Middle frontal gyrus (tissue), 1 donor: ENCODE measurements at regions not wholly inside any gene's neighbourhood (a gene's known extent, or its start where the extent isn't known, plus 50 kb on each side); places are given as distances from the start of the nearest gene placed in this dataset.

Experiments
- DNase-seq: peaks from one replicate; pipeline ENCODE4 v3.0.0-alpha.2; 2015; ENCODE audit warnings: low spot score; ENCODE audit errors: extremely low spot score

DNA sequence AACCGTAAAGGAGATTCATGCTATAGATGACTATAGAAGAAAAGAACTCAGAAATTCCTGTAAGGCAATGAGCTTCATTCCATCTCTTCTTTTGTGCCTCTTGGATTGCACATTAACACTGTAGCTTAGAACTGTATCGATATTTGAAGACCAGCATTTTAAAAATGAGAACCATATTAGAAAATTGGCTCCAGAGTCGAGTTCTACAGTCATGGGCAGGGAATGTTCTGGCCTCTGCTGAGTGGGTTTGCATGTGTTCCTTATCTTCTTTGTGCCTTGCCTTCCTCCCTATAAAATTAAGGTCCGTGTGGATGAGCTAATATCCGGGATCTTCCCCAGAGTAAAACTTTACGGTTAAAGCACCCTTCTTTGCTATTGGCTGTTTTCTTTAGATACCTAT is 77.4 kb upstream of the PLCL2 start:
- DNase-seq: no peak

DNA sequence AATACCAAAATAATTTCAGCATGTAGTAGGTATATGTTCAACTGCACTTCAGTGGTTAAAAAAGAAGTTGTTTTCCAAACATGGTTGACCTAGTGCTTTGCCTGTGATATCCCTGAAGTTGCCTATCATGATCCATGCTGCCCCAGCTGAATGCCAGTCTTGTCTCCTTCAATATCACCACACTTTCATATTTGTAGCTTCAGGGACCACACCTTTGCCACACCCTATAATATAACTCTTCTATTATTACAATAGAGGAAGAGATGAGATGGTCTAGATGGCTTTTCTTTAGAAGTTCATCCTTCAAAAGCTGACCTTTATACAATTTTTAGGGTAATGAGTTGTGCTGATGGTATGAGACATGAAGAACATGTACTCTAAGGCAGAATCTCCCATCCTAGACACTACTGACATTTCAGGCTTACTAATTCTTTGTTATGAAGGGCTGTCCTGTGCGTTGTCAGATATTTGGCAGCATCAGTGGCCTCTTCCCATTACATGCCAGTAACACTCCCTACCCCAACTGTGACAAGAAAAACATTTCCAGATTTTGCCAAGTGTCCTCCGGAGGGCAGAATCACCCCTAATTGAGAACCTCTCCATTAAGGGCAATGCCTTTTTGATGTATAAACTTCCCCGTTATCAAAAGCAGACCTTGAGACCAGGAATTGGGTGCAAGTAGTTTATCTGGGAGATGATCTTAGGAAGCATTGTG is 76.2 kb upstream of the PLCL2 start:
- DNase-seq: no peak

DNA sequence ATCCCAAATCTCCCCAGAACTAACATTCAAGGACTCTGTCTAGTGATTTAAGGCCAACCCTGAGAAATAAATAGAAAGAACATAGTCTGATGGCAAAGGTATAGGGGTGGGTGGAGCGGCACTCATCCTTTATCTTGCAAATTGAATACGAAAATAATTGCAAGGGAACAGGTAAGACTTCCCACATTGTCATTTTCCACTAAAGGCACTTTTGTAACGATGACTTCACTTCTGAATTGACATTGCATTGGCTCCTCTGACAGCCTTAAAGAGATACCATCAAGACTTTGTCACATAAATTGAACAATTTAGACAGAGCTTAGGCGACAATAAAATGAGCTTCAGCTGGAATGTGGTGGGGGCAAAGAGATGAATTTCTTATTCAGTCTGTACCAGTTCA is 75.3 kb upstream of the PLCL2 start:
- no peak for DNase-seq

DNA sequence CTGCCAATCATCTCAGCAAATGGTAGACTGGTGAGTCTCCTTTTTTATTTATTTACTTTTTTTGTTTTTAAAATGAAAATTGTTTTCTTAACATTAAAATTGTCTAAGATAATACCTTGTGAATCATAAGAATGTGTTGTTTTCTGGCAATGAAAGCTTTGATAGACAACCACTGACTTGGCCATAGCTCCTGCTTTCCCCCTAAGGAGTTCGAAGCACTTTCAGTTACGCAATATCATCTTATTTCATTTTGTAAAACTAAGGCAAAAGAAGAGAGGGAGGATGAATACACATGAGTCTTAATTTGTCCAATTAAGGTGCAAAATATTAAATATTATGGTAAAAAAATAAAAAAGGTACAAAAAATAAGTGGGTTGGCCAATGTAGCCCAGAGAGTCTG is 74.8 kb upstream of the PLCL2 start:
- no peak for DNase-seq

DNA sequence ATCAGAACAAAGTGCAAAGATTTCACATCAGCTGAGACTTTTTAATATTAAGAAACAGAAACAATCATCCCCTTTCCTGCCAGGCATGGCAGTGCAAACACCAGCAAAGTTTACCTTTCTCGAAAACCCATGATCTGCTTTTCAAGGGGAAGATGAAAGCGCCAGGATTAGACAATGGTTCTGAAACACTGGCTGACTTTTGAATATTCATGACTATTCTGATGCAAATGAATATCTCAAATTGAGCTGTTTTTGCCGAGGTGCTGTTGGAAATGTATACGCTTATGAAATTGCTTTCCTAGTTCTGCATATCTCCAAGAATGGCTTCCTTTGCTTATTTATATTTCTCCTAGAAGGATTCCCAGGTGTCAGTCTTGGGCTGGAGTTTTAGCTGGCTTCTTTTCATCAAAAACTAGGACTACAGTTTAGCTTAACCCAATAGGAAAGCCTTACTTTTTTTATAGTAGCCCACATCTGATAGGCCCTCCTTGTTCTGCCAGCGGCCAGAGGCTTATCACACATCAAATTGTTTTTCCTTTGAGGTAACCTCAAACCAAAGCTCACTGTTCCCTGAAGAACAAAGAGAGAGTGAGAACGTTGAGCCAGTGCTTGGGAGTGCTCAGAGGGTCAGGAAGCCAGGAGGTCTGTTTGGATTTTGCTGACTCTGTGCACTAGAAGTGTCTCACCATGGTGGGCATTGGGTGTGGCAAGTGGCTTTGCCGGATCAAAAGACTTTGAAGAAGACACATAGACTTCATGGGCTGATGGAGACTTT is 74.0 kb upstream of the PLCL2 start:
- peak; percentile 16 for DNase-seq

DNA sequence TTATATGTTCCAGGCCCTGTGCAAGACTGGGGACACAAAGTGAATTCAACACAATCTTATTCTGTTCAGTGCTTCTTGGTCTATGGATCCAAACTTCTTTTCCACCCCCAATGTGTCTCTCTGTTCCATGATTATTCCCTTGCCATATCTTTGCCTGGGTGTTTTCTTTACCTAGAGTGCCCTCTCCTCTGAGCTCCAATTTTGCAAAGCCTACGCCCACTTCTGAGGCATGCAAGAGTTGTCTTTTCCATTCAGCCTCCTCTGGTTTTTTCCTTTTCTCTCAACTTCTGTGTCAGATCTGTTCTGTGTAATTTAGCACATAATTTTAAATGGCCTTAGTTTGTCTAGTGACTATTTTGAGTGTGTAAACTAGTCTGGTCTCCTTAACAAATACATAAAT is 72.8 kb upstream of the PLCL2 start:
- DNase-seq: peak; percentile 49

DNA sequence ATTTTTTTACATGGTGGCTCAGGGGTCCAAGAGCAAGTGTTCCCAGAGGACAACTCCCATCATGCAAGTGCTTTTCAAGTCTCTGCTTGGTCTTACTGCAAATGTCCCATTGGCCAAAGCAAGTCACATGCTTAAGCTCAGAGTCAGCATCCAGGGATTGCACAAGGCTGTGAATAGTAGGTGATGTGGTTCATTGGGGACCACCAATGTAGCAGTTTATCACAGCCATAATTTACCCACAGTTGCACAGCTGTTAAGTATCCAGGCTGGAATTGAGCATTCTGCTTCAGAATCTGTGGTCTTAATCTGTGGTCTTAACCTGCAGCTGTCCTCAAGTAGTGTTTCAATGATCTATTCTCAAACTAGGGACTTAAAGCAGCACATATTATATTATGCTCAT is 71.4 kb upstream of the PLCL2 start:
- DNase-seq: no peak

DNA sequence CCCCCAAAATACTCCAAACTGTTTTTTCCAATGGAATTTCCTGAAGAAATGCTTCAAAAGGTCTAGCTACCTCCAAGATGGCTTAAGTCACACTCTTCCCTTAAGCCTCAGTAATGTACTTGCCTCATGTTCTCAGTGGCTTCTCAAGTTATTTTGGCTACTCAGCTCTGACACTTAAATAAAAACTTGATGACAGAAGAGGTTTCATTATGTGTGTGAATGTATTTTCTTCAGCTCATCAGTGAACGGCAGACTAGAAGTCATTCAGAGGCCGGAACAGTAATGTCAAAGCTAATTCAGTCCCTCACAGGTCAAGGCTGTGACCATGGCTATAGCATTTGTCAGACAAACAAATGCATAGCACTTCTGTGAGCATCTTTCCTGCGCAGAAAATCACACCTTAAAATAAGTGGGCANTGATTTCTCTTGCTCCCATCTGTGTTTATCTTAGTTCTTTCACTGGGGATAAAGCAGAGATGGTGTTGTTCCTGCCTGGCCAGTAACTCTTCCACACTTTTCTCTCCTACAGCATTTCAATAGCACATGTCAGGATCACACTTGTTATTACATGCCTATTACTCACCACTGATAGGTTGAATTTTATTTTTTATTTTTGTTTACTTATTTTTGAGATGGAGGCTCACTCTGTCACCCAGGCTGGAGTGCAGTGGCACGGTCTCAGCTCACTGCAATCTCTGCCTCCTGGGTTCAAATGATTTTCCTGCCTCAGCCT is 68.5 kb upstream of the PLCL2 start:
- DNase-seq: no peak

DNA sequence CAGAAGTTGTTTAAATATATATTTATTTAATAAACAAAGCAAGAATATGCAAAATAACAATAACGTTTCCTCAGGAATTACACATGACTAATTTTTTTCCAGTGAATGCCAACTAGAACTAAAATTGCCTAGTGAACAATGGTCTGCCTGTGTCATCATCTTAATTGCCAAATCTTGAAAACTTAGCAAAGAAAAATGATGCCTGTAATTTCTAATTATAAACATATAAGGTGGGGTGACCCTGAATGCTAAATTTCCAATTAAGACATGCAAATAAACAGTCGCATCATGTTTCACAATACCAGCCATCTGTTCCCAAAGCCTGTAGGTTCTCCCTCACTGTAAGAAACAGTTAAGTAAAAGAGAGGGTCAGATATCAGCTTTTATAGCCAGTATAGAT is 67.6 kb upstream of the PLCL2 start:
- DNase-seq: no peak

DNA sequence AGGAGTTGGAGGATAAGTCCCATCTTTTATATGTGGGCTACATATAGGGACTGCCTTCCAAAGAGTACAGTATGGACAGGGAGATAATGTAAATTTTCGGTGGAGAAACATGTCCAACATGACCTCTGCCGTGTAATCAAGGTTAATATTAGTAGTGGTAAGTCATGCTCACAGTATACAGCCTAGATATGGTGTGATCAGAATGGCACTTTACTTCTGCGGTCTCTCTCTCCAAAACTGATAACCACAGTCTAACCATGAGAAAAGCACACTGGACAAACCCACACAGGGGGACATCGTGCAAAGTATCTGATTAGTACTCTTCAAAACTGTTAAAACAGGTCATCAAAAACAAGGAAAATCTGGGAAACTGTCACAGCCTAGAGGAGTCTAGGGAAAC is 66.6 kb upstream of the PLCL2 start:
- DNase-seq: no peak

DNA sequence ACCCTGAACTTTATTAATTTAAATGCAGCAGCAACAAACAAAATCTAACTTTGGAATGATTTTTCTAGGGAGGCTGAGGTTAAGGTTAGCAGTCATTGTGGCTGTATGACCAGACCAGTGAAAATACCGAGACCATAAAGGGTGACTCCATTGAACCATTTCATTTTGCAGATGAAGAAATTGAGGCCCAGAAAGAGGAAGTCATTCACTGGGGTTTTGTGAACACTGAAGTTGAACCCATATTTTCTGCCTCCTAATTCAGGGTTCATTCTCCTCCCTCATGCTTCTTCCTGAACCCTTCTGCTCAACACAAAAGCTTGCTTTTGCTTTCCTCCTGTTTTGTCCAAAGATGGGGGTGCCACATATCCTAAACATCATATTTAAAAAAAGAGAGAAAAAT is 65.8 kb upstream of the PLCL2 start:
- DNase-seq: no peak

DNA sequence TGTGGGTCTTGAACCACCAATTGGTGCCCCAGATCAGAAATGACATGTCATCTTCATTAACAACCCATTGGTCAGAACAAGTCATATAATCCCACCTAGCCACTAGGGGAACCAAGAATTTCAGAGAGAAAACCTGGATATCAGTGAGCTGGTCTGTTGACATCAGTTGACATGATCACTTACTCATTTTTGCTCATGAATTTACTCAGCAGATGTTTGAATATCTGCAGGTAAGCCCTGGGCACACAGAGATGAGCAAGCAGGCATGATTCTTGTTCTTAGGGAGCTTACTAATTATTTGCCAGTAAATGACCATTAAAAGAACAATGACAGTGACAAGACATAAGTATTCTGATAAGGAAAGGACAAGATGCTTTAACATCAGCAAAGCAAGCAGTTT is 64.3 kb upstream of the PLCL2 start:
- no peak for DNase-seq

DNA sequence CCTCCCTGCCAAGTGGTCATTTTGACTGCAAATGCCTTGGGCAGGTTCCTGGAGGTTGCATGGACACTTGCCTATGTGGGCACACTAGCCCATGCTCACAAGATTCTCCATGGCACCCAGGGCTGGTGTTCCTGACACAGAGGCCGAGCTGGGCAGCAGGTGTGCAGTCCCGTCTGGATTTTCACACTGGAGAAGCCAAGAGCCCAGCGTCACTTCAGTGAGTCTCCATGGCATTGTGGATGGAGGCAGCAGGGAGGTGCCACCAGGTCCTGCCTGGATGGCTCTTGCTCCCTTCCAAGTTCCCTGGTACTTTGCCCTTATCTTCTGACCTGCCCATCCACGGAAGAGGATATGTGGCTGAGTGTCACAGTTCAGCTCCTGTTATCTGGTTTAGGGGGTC is 63.7 kb upstream of the PLCL2 start:
- DNase-seq: no peak

DNA sequence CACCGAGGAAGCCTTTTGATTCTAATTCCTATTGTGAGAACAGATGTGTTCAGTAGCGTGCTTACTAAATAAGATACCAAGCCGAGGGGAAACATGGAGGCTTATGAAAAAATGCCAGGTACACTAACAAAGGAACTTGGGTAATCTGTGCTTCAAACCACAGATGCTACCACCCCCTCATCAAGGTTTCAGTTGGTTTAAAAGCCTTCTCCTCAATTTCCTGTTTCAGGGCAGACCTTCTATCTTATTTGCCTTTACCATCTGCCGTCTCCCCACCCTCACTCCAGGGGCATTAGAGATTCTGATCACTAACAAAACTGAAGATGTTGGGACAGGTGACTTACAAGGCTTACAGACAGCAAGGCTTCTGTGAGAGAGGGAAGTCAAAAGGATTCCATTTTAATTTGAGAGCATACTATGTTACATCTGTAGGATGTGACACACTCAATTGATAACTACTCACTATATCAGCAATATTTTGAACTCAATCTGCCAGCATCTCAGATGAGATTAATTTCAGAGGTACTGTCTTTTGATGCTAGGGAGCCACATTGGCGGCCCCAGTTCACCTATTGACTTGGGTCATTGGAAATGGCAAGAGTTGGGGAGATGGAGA is 60.6 kb upstream of the PLCL2 start:
- no peak for DNase-seq

DNA sequence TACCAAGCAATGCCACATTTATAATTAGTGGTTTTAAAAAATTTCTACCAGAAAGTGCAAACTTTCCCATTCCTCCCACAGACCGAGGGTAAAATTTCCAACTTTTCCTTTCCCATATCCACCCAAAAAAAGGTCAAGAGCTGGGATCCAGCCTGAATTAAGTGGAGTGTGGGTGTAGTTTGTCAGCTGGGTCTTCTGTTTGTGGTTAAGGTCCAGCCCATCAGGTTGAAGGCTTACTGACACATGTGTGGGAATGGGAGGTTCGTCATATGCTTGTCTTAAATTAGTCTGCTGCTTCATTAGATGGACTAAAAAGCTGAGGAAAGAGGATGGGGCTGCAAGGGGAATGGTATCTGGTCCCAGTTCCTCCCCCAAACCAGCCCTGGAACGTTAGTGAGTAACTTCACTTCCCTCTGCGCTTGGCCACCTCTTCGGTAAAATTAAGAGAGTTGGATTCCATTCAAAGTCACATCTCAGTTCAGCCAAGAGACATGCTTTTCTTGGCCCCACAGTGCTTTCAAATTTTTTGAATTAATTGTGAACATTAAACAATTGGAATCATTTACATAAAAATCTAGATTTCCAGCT is 59.0 kb upstream of the PLCL2 start:
- no peak for DNase-seq

DNA sequence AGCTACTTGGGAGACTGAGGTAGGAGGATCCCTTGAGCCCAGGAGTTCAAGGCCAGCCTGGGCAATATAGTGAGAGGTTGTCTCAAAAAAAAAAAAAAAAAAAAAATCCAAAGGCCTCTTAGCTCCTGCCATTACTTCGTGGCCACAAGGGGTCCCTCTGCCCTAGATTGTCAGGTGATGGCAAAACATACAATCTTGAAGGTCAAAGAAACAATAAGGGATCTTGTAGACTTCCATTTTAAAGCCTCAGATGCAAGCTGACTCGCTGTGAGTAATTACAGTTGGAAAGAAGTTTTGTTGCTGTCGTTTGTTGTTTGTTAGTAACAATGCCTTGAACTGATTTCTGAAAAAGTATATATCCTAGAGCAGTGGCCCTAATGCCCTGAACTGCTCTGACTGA is 55.9 kb upstream of the PLCL2 start:
- no peak for DNase-seq

DNA sequence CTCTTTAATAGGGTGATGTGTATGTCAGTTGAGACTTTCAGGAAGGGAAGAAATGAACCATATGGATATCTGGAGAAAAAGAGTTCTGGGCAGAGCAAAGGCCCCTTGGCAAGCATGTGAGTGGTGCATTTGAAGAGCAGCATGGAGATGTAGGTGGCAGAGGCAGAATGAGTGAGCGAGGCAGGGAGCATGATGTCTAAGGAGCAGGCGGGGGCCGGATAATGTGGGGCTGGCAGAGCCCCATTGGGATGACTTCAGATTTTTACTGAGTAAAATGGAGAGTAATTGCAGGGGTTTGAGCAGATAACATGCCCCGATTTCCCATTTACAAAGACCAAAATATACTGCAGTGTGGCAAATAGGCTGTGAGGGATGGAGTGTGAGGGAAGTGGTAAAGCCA is 52.9 kb upstream of the PLCL2 start:
- DNase-seq: no peak

DNA sequence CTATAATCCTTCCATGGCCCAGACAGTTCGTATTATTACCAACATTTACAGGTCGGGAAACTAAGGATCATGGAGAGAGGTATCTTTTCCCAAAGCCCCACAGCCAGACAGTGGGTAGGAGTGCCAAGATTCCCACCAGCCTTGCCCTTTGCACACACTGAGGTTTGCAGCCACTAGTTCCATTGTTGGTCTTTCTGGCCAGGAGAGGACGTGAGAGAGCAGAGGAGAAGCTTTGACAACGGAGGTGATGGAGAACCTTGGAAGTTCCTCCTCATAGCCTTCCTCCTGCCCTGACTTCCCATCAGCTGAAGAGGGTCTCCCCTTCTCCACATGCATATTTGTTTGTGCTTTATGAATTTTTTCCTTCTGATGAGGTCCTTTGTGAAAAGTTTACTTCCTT is 50.5 kb upstream of the PLCL2 start:
- no peak for DNase-seq

DNA sequence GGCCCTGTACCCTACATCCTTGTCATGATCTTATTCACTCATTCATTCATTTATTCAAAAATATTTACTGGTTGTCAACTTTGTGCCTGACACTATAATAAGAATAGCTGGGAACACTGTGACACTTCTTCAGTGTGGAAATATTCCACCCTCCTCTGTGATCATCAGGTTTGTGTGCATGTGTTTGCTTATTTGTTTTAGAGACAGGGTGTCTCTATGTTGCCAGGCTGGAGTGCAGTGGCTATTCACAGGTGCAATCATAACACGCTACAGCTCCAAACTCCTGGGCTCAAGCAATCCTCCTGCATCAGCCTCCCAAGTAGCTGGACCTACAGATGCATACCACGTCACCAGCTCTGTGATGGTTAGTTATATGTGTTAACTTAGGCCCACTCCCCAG is 50.0 kb upstream of the PLCL2 start:
- no peak for DNase-seq
